Caco-2 (cell line): ENCODE measurements at regions not wholly inside any gene's neighbourhood (a gene's known extent, or its start where the extent isn't known, plus 50 kb on each side); places are given as distances from the start of the nearest gene placed in this dataset.

Experiments
- BruUV-seq: library from RNA; stranded (reverse); fragments of 400-500 nt; replicated peaks from 2 replicates; lab custom pipeline; 2021; lab: Mats Ljungman, UMichigan
- CTCF ChIA-PET: fragments of 300-600 bp; sonication (Branson Sonifier 250); formaldehyde crosslinking; loops from one replicate; lab custom pipeline; 2022; ENCODE audit warnings: antibody characterized with exemption; lab: Charles Lee
- POLR2A ChIA-PET: fragments of 300-600 bp; sonication (Branson Sonifier 250); formaldehyde crosslinking; loops from one replicate; lab custom pipeline; 2022; ENCODE audit warnings: antibody characterized with exemption; lab: Charles Lee
- DNase-seq, 2 experiments: peaks; one replicate each; pipeline versions ENCODE4 v3.0.0 to v3.0.0-alpha.2; 2020 to 2022
- H3K27me3 ChIP-seq: replicated peaks from 2 replicates; pipeline ENCODE4 v1.6.0; 2011; ENCODE audit warnings: low read length; ENCODE audit not compliant: control insufficient read depth, insufficient read depth
- H3K36me3 ChIP-seq: 2 replicates; pipeline ENCODE4 v1.5.1; 2011; ENCODE audit warnings: low read length; ENCODE audit not compliant: control insufficient read depth, insufficient read depth
- H3K4me1 ChIP-seq: fragments of 250-450 bp; sonication (Bioruptor Pico); 2 replicates; pipeline ENCODE4 v1.5.1; 2020; ENCODE audit warnings: mild to moderate bottlenecking
- H3K4me3 ChIP-seq: 2 replicates; pipeline ENCODE4 v1.5.1; 2011; ENCODE audit warnings: low read depth, mild to moderate bottlenecking, control low read depth, low read length
- H3K9me3 ChIP-seq: fragments of 250-450 bp; sonication (Bioruptor Pico); 2 replicates; pipeline ENCODE4 v1.5.1; 2020; ENCODE audit warnings: mild to moderate bottlenecking, moderate library complexity
- H3K27ac Mint-ChIP-seq: one replicate; pipeline ENCODE4 v1.8.0; 2022; ENCODE audit warnings: mixed read lengths; ENCODE audit not compliant: unreplicated experiment
- H3K27me3 Mint-ChIP-seq: one replicate; pipeline ENCODE4 v1.8.0; 2022; ENCODE audit warnings: mixed read lengths; ENCODE audit not compliant: insufficient read depth, unreplicated experiment
- H3K36me3 Mint-ChIP-seq: one replicate; pipeline ENCODE4 v1.8.0; 2022; ENCODE audit warnings: mild to moderate bottlenecking, mixed read lengths; ENCODE audit not compliant: insufficient read depth, unreplicated experiment
- H3K4me1 Mint-ChIP-seq: one replicate; pipeline ENCODE4 v1.8.0; 2022; ENCODE audit warnings: low read depth, mixed read lengths; ENCODE audit not compliant: unreplicated experiment
- H3K4me3 Mint-ChIP-seq: one replicate; pipeline ENCODE4 v1.8.0; 2022; ENCODE audit warnings: mild to moderate bottlenecking, moderate library complexity, mixed read lengths; ENCODE audit not compliant: unreplicated experiment
- H3K9me3 Mint-ChIP-seq: one replicate; pipeline ENCODE4 v1.8.0; 2022; ENCODE audit warnings: mixed read lengths; ENCODE audit not compliant: unreplicated experiment
- intact Hi-C: fragments of 100-400 bp; cut with micrococcal nuclease; formaldehyde crosslinking; loops from one replicate; pipeline ENCODE4 v1.10.0; 2022; ENCODE audit not compliant: unreplicated experiment
- TF ChIP-seq, protein P1 (sequence below), 2 experiments: fragments of 200-600 bp in 1 of 2; IDR thresholded peaks; 1 replicate in 1 of 2; 2 replicates in 1 of 2; pipeline versions ENCODE4 v1.5.1 to v1.8.0; 2011 to 2022; ENCODE audit warnings: antibody characterized with exemption in 1 of 2, control low read depth in 1 of 2, inconsistent platforms in 1 of 2, low read depth in 1 of 2, low read length in 1 of 2, mild to moderate bottlenecking in 1 of 2, moderate library complexity in 1 of 2; ENCODE audit not compliant: insufficient read depth in 1 of 2, severe bottlenecking in 1 of 2, unreplicated experiment in 1 of 2

- H3K36me3 ChIP-seq: no peaks in the 10 kb centered on the region
- ChIA-PET POLR2A (no interaction called here), CTCF (no interaction called here)
- peaks cover 5% of the 10 kb centered on the region for H3K27me3 Mint-ChIP-seq
- no peaks in the 10 kb centered on the region for H3K9me3 ChIP-seq
- no peaks in the 10 kb centered on the region for H3K4me1 Mint-ChIP-seq
- no peak for DNase-seq
- no peaks in the 10 kb centered on the region for H3K36me3 Mint-ChIP-seq
- no peak overlapping the region for H3K4me3 Mint-ChIP-seq
- H3K27ac Mint-ChIP-seq: no peak overlapping the region
- no peaks in the 10 kb centered on the region for H3K27me3 ChIP-seq
- TF ChIP-seq, protein P1, sequence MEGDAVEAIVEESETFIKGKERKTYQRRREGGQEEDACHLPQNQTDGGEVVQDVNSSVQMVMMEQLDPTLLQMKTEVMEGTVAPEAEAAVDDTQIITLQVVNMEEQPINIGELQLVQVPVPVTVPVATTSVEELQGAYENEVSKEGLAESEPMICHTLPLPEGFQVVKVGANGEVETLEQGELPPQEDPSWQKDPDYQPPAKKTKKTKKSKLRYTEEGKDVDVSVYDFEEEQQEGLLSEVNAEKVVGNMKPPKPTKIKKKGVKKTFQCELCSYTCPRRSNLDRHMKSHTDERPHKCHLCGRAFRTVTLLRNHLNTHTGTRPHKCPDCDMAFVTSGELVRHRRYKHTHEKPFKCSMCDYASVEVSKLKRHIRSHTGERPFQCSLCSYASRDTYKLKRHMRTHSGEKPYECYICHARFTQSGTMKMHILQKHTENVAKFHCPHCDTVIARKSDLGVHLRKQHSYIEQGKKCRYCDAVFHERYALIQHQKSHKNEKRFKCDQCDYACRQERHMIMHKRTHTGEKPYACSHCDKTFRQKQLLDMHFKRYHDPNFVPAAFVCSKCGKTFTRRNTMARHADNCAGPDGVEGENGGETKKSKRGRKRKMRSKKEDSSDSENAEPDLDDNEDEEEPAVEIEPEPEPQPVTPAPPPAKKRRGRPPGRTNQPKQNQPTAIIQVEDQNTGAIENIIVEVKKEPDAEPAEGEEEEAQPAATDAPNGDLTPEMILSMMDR (IDR thresholded peaks at IDR 0.05; ENCODE audit: insufficient read depth in 1 of 2, low read depth in 1 of 2, low read length in 1 of 2, severe bottlenecking in 1 of 2, unreplicated experiment in 1 of 2): no peak
- intact Hi-C loops: loop anchor here (10.0 kb wide), 1 partner anchor 265 kb away; no protein-coding TSS in a partner anchor
- no peaks in the 10 kb centered on the region for H3K9me3 Mint-ChIP-seq
- no peak overlapping the region for H3K4me3 ChIP-seq
- no TSS peak for BruUV-seq
- H3K4me1 ChIP-seq: no peaks in the 10 kb centered on the region
Measured at GRCh38 chr15:48020166-48020565, 100.6 kb upstream of the SLC24A5 start.

DNA sequence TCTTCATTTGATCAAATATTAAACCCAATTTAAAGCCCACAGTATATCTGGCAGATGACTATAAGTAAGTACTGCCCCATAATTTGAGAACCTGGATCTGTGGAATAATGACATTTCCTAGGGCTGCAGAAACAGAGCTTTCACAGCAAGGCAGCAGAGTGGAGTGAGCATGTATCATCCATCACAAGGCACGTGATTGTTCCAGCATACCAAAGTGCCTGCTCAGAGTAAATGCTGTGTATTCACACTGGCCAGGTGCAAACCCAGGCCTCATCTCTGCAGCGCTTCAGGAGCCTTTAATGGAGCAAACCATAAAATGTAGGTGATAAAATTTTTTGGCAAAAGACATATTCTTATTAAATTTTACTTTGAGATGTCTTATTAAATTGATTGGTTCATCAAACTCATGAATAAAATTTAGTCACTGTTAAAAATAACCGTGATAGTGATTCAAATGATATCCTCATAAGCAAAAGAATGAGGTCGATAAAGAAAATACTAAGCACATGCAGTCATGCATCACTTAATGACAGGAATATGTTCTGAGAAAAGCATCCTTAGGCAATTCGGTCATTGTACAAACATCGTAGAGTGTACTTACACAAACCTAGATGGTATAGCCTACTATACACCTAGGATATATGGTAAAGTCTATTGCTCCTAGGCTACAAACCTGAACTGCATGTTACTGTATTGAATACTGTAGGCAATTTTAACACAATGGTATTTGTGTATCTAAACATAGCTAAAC, 99.3 kb upstream of the SLC24A5 start:
- H3K9me3 ChIP-seq: no peaks in the 10 kb centered on the region
- no peaks in the 10 kb centered on the region for H3K4me1 Mint-ChIP-seq
- peaks cover 11% of the 10 kb centered on the region for H3K27me3 Mint-ChIP-seq
- no TSS peak for BruUV-seq
- ChIA-PET POLR2A (no interaction called here), CTCF (no interaction called here)
- no peak for DNase-seq
- H3K4me3 ChIP-seq: no peak overlapping the region
- no peaks in the 10 kb centered on the region for H3K36me3 ChIP-seq
- H3K36me3 Mint-ChIP-seq: no peaks in the 10 kb centered on the region
- H3K27ac Mint-ChIP-seq: no peak overlapping the region
- TF ChIP-seq, protein P1 (IDR thresholded peaks at IDR 0.05; ENCODE audit: insufficient read depth in 1 of 2, low read depth in 1 of 2, low read length in 1 of 2, severe bottlenecking in 1 of 2, unreplicated experiment in 1 of 2): no peak
- H3K9me3 Mint-ChIP-seq: no peaks in the 10 kb centered on the region
- H3K4me1 ChIP-seq: no peaks in the 10 kb centered on the region
- H3K27me3 ChIP-seq: no peaks in the 10 kb centered on the region
- no peak overlapping the region for H3K4me3 Mint-ChIP-seq
- intact Hi-C loops: loop anchor here (10.0 kb wide), 1 partner anchor 263 kb away; no protein-coding TSS in a partner anchor

- Mint-ChIP-seq H3K27me3 (peaks cover 18% of the 10 kb centered on the region), H3K4me3 (no peak overlapping the region), H3K4me1 (no peaks in the 10 kb centered on the region), H3K27ac (no peak overlapping the region), H3K9me3 (no peaks in the 10 kb centered on the region), H3K36me3 (no peaks in the 10 kb centered on the region)
- Histone ChIP-seq H3K4me1 (no peaks in the 10 kb centered on the region), H3K27me3 (no peaks in the 10 kb centered on the region), H3K36me3 (no peaks in the 10 kb centered on the region), H3K4me3 (no peak overlapping the region), H3K9me3 (no peaks in the 10 kb centered on the region)
- POLR2A ChIA-PET: no interaction called here
- CTCF ChIA-PET: no interaction called here
- BruUV-seq: no TSS peak
- DNase-seq: no peak
- intact Hi-C loops: loop anchor here (10.0 kb wide), 1 partner anchor 260 kb away; no protein-coding TSS in a partner anchor
- TF ChIP-seq, protein P1 (IDR thresholded peaks at IDR 0.05; ENCODE audit: insufficient read depth in 1 of 2, low read depth in 1 of 2, low read length in 1 of 2, severe bottlenecking in 1 of 2, unreplicated experiment in 1 of 2): no peak
Measured at GRCh38 chr15:48025118-48025517, 95.7 kb upstream of the SLC24A5 start.
